Right lobe of liver (tissue), 6 donors: ENCODE measurements at regions not wholly inside any gene's neighbourhood (a gene's known extent, or its start where the extent isn't known, plus 50 kb on each side); places are given as distances from the start of the nearest gene placed in this dataset.

Experiments used
- ATAC-seq, 4 donors: fragments of 200-7000 bp; cut with Tn5 transposase; one replicate each; pipeline ENCODE4 v1.9.1; 2020; ENCODE audit warnings: mild to moderate bottlenecking in 4 of 4, moderate library complexity in 4 of 4
- DNase-seq, 3 donors: peaks; one replicate each; pipeline ENCODE4 v3.0.0-alpha.2; 2020
- H3K27ac ChIP-seq, 3 donors: fragments of 200-600 bp; one replicate each; pipeline ENCODE4 v1.8.0; 2022
- H3K27me3 ChIP-seq, 2 donors: fragments of 200-600 bp; one replicate each; pipeline ENCODE4 v1.8.0; 2022
- H3K36me3 ChIP-seq, 4 donors: fragments of 200-600 bp; sonication (generic) in 1 of 4; one replicate each; pipeline versions ENCODE4 v1.5.1 to v1.8.0; 2017 to 2022; ENCODE audit warnings: control low read depth in 1 of 4
- H3K4me1 ChIP-seq, 4 donors: fragments of 200-600 bp; sonication (generic) in 1 of 4; one replicate each; pipeline versions ENCODE4 v1.5.1 to v1.8.0; 2017 to 2022; ENCODE audit warnings: control low read depth in 1 of 4
- H3K4me3 ChIP-seq, 3 donors: fragments of 200-600 bp; one replicate each; pipeline ENCODE4 v1.8.0; 2022
- H3K9me3 ChIP-seq, 4 donors: fragments of 200-600 bp; sonication (generic) in 1 of 4; one replicate each; pipeline versions ENCODE4 v1.5.1 to v1.8.0; 2017 to 2022; ENCODE audit warnings: control low read depth in 1 of 4
- CTCF ChIP-seq, 4 donors: fragments of 200-600 bp in 3 of 4; fragments of 450-650 bp in 1 of 4; IDR thresholded peaks; one replicate each; pipeline versions ENCODE4 v1.5.1 to v1.8.0; 2016 to 2022; ENCODE audit warnings: antibody characterized with exemption in 4 of 4, mild to moderate bottlenecking in 2 of 4
- POLR2A ChIP-seq: fragments of 450-650 bp; IDR thresholded peaks from one replicate; pipeline ENCODE4 v1.6.1; 2017; ENCODE audit warnings: antibody characterized with exemption, mild to moderate bottlenecking
- WGBS: methylation state at CpG from one replicate; pipeline ENCODE4 v1.1.6; 2018; ENCODE audit warnings: low coverage, low lambda C conversion rate; ENCODE audit not compliant: insufficient coverage; ENCODE audit errors: missing lambda C conversion rate; 5-methylcytosine and 5-hydroxymethylcytosine counted together
- intact Hi-C, 2 donors: fragments of 100-400 bp; cut with DNase I; formaldehyde crosslinking; loops; one replicate each; pipeline versions ENCODE4 v1.11.2 to v1.14.1; 2022
- donor health status: DM: no; HTN: yes; CAD: no.
- donor health status: DM: no; HTN: no; CAD: no.
- donor health status: DM: no; HTN: no; CAD: no.
- donor health status: DM: no; HTN: yes; CAD: no.
- donor health status: DM: no; HTN: yes; CAD: no.

GRCh38 chrY:19869281-19869680 lies 124.8 kb upstream of the KDM5D start:
- Histone ChIP-seq H3K27ac (no peak overlapping the region), H3K36me3 (no peaks in the 10 kb centered on the region), H3K4me3 (no peak overlapping the region), H3K9me3 (no peaks in the 10 kb centered on the region), H3K4me1 (no peaks in the 10 kb centered on the region), H3K27me3 (no peaks in the 10 kb centered on the region)
- WGBS = no CpG with 5 or more reads among the region's 12 CpGs
- DNase-seq = no peak
- ATAC-seq = no peak
- intact Hi-C loops = no loop called here
- no peak for TF ChIP-seq CTCF (IDR thresholded peaks at IDR 0.05)
- TF ChIP-seq POLR2A = no peak

- Histone ChIP-seq H3K27ac (no peak overlapping the region), H3K27me3 (no peaks in the 10 kb centered on the region), H3K4me1 (no peaks in the 10 kb centered on the region), H3K9me3 (no peaks in the 10 kb centered on the region), H3K4me3 (no peak overlapping the region), H3K36me3 (no peaks in the 10 kb centered on the region)
- WGBS = no CpG with 5 or more reads among the region's 7 CpGs
- TF ChIP-seq CTCF (IDR thresholded peaks at IDR 0.05) = no peak
- no peak for TF ChIP-seq POLR2A
- no peak for DNase-seq
- no peak for ATAC-seq
- intact Hi-C loops = no loop called here
Measured at GRCh38 chrY:19868647-19869046, 124.1 kb upstream of the KDM5D start.

GRCh38 chrY:19856474-19857135 lies 112.1 kb upstream of the KDM5D start:
- H3K27ac ChIP-seq = no peak overlapping the region
- no peaks in the 10 kb centered on the region for H3K36me3 ChIP-seq
- no peaks in the 10 kb centered on the region for H3K27me3 ChIP-seq
- no peak for ATAC-seq
- no peaks in the 10 kb centered on the region for H3K9me3 ChIP-seq
- WGBS = no CpG with 5 or more reads among the region's 3 CpGs
- H3K4me1 ChIP-seq = no peaks in the 10 kb centered on the region
- DNase-seq = no peak
- no peak overlapping the region for H3K4me3 ChIP-seq
- TF ChIP-seq POLR2A = no peak
- TF ChIP-seq CTCF (IDR thresholded peaks at IDR 0.05) = no peak
- intact Hi-C loops = no loop called here

GRCh38 chrY:19842972-19843371 lies 98.4 kb upstream of the KDM5D start:
- intact Hi-C loops = no loop called here
- Histone ChIP-seq H3K9me3 (no peaks in the 10 kb centered on the region), H3K4me1 (no peaks in the 10 kb centered on the region), H3K4me3 (no peak overlapping the region), H3K36me3 (no peaks in the 10 kb centered on the region), H3K27me3 (no peaks in the 10 kb centered on the region), H3K27ac (no peak overlapping the region)
- WGBS = no CpG with 5 or more reads among the region's 1 CpG
- DNase-seq (no peak), ATAC-seq (no peak)
- no peak for TF ChIP-seq CTCF (IDR thresholded peaks at IDR 0.05)
- no peak for TF ChIP-seq POLR2A

GRCh38 chrY:19824136-19824535 lies 79.6 kb upstream of the KDM5D start:
- Histone ChIP-seq H3K27ac (no peak overlapping the region), H3K4me1 (no peaks in the 10 kb centered on the region), H3K36me3 (no peaks in the 10 kb centered on the region), H3K27me3 (no peaks in the 10 kb centered on the region), H3K4me3 (no peak overlapping the region), H3K9me3 (no peaks in the 10 kb centered on the region)
- no peak for ATAC-seq
- no CpG with 5 or more reads among the region's 2 CpGs for WGBS
- intact Hi-C loops = no loop called here
- TF ChIP-seq POLR2A (no peak), CTCF (IDR thresholded peaks at IDR 0.05) (no peak)
- no peak for DNase-seq
